HK-2 (cell line): ENCODE measurements at regions not wholly inside any gene's neighbourhood (a gene's known extent, or its start where the extent isn't known, plus 50 kb on each side); places are given as distances from the start of the nearest gene placed in this dataset.

Experiments
- DNase-seq: peaks from one replicate; pipeline ENCODE4 v3.0.0-alpha.2; 2018; ENCODE audit not compliant: unreplicated experiment

- no peak for DNase-seq
Observed at GRCh38 chr16:49024016-49024415, 257.6 kb downstream of the CBLN1 start.

GRCh38 chr16:49023050-49023449, 258.6 kb downstream of the CBLN1 start:
- DNase-seq: no peak

- DNase-seq: no peak
Observed at GRCh38 chr16:49022351-49022963, 259.2 kb downstream of the CBLN1 start.

GRCh38 chr16:49021136-49021535, 260.5 kb downstream of the CBLN1 start:
- no peak for DNase-seq

- no peak for DNase-seq
Observed at GRCh38 chr16:49020436-49020835, 261.2 kb downstream of the CBLN1 start.

- DNase-seq: no peak
Observed at GRCh38 chr16:49019831-49020230, 261.8 kb downstream of the CBLN1 start.

DNA sequence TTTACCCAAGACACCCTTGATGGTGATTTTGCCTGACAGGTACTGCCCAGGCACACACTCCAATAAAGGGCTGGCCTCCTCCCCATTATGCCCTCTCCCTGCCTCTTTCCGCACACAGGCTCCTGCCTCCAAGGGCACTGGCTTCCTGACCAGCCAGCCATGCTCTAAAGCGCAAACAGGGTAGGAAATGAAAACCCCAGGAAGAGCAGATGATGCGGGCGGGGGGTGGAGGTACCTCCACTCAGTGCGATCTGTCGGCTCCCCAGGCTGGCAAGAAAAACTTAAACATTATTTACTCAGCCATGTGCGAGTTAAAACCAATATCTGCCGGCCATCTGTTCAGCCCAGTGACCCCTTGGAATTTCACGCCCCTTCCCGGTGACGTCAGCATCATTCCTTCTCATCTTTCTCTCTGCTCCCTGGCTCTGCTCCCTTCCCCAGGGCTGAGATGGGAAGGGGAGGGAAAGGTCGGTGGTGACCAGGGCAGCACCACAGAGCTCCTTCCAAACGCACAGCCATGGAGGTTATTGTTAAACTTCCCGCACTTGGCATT, 262.5 kb downstream of the CBLN1 start:
- peak; percentile 22 for DNase-seq

- DNase-seq: no peak
Observed at GRCh38 chr16:49018259-49018931, 263.2 kb downstream of the CBLN1 start.

DNA sequence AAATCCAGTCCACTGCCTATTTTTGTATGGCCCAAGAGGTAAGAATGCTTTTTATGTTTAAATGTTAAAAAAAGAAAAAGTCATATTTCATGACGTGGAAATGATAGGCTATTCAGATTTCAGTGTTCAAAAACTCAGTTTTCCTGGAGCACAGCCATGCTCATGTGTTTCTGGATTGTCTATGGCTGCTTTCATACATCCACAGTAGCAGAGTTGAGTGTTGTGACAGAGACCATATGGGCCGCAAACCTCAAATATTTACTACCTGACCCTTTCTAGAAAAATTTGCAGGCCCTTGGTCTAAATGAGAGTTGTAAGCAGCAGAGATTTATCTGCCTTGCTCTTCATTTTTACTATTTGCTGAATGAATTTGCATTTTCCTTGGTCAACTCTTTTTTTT, 264.1 kb downstream of the CBLN1 start:
- DNase-seq: no peak

GRCh38 chr16:49016461-49016860, 265.2 kb downstream of the CBLN1 start:
- no peak for DNase-seq

DNA sequence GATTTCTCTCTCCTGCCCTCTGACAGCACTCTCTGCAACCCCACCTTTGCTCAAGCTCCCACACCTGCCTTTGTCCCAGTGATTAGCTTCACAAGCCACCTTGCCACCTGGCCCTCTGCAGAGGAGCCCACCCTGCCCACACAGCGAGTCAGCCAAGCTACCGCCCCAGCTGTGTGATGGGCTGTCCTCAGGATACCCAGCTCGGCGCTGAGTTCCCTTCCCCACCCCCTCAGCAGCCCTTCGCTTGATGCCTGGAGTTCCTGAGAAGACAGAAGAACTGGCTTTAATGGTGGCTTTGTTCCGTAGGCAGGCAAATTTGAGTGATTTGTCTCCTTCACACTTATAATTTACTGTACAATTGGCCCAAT, 266.4 kb downstream of the CBLN1 start:
- DNase-seq: no peak

DNA sequence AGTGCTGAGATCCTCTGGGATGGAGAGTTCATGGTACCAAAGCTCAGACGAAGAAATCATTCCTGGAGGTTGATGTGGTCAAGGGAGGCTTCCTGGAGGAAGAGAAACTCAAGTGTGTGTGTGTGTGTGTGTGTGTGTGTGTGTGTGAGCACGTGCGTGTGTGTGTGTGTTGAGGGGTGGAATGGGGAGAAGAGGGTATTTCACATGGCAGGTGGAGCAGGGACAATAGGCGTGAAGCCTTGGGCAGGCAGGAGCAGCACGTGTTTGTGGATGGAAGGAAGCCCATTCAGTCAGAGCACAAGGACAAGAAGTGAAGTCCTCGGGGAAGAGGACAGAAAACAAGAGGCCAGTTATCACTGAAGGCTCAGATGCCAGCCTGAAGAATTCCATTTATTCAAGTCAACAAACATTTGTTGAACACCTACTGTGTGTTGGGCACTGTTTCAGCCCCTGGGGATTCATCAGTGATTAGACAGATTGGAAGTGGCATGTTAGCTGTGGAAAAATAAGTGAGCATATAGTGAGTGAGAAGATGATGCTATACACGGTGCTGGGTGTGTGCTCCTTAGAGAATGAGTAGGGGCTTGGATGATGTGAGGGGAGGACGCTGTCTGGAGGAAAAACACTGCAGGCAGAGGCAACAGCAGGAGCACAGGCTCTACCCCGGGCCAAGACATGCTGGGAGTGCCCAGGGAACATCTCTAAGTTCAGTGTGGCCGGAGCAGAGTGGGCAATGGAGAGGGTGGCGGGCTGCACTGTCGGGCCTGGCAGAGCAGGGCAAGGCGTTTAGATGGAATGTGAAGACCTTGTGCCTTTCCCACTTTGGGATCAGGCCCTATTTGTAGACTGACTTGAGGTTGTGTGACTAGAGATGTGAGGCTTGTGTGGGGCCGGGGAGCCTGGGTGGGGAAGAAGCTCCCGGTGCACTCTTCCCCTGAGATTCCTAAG, 267.1 kb downstream of the CBLN1 start:
- DNase-seq: no peak

- no peak for DNase-seq
Observed at GRCh38 chr16:49013727-49014080, 267.9 kb downstream of the CBLN1 start.

DNA sequence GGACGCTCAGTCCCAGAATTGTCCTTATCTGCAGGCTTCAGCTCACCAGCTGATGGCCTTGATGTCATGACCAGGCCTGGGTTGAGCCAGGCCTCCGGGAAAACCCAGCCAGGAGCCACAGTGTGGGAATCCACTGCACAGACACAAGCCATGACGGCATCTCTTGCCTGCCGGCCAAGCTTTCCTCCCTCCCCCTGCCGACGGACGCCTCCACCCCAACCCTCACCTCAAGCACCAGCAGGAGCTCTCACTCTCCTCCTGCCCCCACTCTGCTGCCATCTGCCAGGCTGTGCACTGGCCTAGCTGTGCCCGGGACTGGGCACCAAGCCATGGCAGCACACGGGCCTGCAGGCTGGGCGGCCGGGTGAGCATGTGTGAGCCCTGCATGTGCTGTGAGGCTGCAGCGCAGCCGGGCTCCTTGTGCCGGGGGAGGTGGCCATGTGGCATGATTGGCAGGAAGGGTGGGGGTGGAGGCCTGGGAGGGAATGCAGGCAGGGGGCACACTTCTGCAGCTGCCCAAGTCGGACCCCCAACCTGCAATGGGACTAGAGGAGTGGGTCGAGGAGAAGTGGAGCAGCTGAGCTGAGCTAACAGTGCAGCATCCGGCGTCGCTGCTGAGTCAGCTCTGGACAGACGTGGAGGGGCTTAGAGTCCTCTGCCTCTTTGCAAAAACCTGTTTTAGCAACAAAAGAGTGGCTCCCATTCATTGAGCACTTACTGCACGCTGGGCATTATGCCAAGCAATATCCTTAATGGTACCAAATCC, 268.5 kb downstream of the CBLN1 start:
- no peak for DNase-seq

GRCh38 chr16:49011901-49012300, 269.7 kb downstream of the CBLN1 start:
- DNase-seq: no peak

GRCh38 chr16:49010879-49011278, 270.8 kb downstream of the CBLN1 start:
- no peak for DNase-seq

GRCh38 chr16:49010396-49010795, 271.2 kb downstream of the CBLN1 start:
- no peak for DNase-seq

DNA sequence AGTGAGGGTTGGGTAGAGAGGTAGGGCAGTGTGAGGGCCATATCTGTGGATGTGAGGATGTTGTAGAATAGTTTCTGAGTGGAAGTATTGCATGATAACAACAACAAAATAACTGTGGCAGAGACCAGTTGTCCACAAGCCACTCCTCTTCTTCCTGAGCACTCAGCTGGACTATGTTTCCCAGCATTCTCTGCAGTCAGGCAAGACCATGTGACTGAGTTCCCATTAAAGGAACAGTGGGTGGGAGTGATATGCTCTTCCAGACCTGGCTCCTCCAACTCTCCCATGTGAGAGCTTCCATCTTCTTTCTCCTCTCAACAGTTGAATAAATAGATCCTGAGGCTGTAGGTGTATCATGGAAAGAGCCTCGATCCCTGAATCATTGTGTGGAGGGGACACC, 272.4 kb downstream of the CBLN1 start:
- no peak for DNase-seq

DNA sequence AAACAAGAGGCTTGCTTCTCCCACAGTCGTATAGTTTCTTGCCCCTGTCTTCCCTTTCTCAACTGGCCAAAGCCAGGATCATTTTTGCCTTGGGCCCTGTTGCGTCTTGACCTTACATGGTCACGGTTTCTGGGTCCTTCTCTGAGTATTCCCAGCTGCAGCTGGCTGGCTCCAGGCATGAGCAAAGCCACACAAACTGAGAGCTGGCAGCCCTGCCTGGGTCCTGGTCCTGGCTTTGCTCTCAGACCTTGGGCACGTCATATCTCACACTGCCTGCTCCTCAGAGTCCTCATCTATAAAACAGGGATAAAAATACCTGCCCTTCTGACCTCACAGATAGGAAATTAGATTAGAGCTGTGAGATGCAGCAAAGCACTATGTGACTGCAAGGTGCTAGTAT, 277.6 kb downstream of the CBLN1 start:
- DNase-seq: no peak

GRCh38 chr16:49003022-49003421, 278.6 kb downstream of the CBLN1 start:
- no peak for DNase-seq

DNA sequence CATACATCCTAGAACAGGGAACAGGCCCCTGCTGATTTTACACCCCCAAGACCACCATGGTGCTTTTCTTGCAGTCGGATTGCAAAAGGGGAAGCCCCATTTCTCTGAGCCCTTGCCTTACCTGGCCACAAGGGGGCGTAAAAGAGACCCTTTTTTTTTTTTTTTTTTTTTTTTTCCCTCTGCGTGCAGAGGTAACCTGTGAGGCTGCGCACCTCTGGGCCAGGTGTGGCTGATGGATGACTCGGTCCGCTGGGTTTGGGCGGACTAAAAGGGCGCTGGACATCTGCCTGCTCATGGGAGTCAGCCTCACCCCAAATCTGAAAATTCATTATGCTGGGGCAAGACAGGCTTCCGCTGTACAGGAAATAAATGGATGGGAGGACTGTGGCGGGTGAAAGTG, 281.0 kb downstream of the CBLN1 start:
- DNase-seq: no peak

GRCh38 chr16:48999508-48999907, 282.1 kb downstream of the CBLN1 start:
- no peak for DNase-seq
